Heart left ventricle (tissue), 13 donors: ENCODE measurements at regions not wholly inside any gene's neighbourhood (a gene's known extent, or its start where the extent isn't known, plus 50 kb on each side); places are given as distances from the start of the nearest gene placed in this dataset.

Experiments used
- CTCF ChIP-seq, 12 donors: fragments of 200-600 bp; sonication (generic) in 4 of 12; IDR thresholded peaks; one replicate each; pipeline versions ENCODE4 v1.5.0 to v1.8.0; 2018 to 2022; ENCODE audit warnings: antibody characterized with exemption in 12 of 12, mild to moderate bottlenecking in 5 of 12
- POLR2A ChIP-seq, 2 donors: fragments of 450-650 bp; IDR thresholded peaks; one replicate each; pipeline ENCODE4 v1.6.1; 2017; ENCODE audit warnings: antibody characterized with exemption in 2 of 2, mild to moderate bottlenecking in 2 of 2, moderate library complexity in 2 of 2
- donor health status: ischemic (EF 13 %, LVEDD 7.1; RV severe dilation, severe dysfunction).
- donor health status: DM: no; HTN: yes; CAD: no.
- donor health status: DM: no; HTN: no; CAD: no.
- donor health status: ischemic (EF 25% LVEDD 6.9; RV normal size, moderate dysfunction).
- donor health status: ischemic (EF 25% LVEDD 5.7; RV mildly dilated, moderate dysfunction).
- donor health status: ischemic (EF 35%, LVEDD 5.7; RV mildly dilated, moderate dysfunction).
- donor health status: nonischemic (EF 11% LVEDD 7.7; RV severe dilation, severe dysfunction).
- donor health status: DM: yes; HTN: yes; CAD: no.
- donor health status: PGD.
- donor health status: ischemic (EF 29% LVEDD 5.4; RV normal size, mild dysfunction).
- donor health status: nonischemic (EF 23%, LVEDD 6.1; RV moderate dilation, normal function).

GRCh38 chr1:220323717-220324116, 51.5 kb upstream of the RAB3GAP2 start:
- no peak for TF ChIP-seq CTCF (IDR thresholded peaks at IDR 0.05)
- TF ChIP-seq POLR2A (IDR thresholded peaks at IDR 0.05): no peak
